MG63 (cell line): ENCODE measurements at regions not wholly inside any gene's neighbourhood (a gene's known extent, or its start where the extent isn't known, plus 50 kb on each side); places are given as distances from the start of the nearest gene placed in this dataset.

Source experiments
- DNase-seq: peaks from one replicate; pipeline ENCODE4 v3.0.0-alpha.2; 2020
- H3K27me3 ChIP-seq: fragments of 250-450 bp; sonication (Bioruptor Pico); 2 replicates; pipeline ENCODE4 v1.5.1; 2020; ENCODE audit warnings: mild to moderate bottlenecking, moderate library complexity
- H3K36me3 ChIP-seq: fragments of 250-450 bp; sonication (Bioruptor Pico); 2 replicates; pipeline ENCODE4 v1.5.1; 2020; ENCODE audit warnings: mild to moderate bottlenecking, moderate library complexity
- H3K4me3 ChIP-seq: fragments of 250-450 bp; sonication (Bioruptor Pico); 2 replicates; pipeline ENCODE4 v1.5.1; 2020; ENCODE audit warnings: mild to moderate bottlenecking, moderate library complexity
- H3K9me3 ChIP-seq: fragments of 250-450 bp; sonication (Bioruptor Pico); 2 replicates; pipeline ENCODE4 v1.5.1; 2020; ENCODE audit warnings: mild to moderate bottlenecking, moderate library complexity

DNA sequence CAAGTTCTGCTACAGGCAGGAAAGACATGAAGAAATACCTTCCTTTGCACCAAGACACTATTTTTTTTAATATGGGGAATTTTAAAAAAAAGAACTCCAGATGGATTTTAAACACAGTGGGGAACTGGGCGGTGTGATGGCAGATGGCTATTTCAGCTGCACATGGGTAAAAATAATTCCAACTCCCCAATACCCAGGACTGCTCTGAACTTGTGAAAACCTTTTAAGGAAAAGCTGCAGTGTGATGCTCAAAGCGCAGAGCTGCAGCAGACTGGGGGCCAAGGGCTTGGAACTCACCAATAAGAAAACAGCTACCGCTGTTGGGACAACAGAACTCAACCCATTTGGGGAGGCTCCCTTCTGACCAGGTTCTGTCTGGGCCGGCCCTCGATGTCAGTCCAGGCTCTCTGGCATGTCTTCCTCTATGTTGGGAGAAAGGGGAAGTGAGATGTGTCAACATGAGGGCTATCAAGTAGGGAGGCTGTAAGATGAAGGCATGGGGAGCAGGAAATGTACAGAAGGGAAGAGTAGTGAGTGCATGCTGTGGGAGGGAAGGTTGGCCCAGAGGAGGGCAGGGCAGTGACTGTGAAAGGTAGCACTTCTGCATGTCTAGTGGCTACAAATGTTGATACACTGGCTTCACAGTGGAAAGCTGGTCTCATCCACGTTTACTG, 64.0 kb upstream of the SLC14A2 start:
- H3K4me3 ChIP-seq = no peak overlapping the region
- H3K36me3 ChIP-seq = no peaks in the 10 kb centered on the region
- no peaks in the 10 kb centered on the region for H3K9me3 ChIP-seq
- no peaks in the 10 kb centered on the region for H3K27me3 ChIP-seq
- DNase-seq = no peak

DNA sequence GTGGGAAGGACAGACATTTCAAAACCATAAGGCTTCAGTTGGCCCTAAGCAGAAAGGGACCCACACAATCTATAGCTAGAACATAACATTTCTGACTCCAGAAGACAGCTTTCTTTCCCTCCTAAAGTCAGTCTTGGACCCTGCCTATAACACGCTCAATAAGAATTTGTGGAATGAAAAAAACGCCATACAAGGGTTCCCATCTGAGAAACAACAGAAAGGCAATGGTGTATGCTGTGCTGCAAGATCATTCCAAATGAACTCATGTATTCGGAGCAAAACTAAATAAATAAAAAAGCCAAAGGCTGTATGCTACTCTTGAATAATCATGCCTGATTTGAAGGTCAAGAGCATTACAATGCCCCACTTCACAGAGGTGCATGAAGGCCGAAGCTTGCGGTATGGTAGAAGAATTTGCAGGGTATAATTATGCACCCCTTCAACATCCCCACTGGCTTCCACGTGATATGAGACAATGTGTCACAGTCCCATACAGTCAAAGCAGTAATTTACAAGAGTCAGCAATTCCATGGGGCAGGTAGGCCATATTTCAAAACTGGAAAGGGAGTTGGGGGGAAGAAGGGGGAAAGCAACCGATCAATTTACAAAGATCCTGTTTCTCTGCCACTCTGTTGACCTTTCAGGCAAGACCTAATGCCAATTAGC, 61.4 kb upstream of the SLC14A2 start:
- H3K27me3 ChIP-seq = no peaks in the 10 kb centered on the region
- no peaks in the 10 kb centered on the region for H3K36me3 ChIP-seq
- no peak for DNase-seq

DNA sequence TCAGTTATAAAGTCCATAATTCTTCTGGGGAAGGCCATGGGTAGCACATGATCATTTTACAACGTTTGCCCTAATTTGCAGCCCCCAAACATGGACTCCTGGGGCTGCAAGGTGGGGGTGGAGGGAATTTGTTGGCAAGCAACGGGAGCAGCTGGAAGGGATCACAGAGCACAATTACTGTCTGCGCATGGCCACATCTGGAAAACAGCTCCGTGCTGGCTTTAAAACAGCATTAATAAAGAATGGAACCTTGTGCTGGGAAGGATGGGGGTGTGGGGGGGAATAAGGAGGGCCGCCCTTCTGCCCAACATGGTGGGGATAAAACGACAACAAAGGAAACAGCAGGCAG, 60.9 kb upstream of the SLC14A2 start:
- Histone ChIP-seq H3K27me3 (no peaks in the 10 kb centered on the region), H3K9me3 (no peaks in the 10 kb centered on the region), H3K4me3 (no peak overlapping the region), H3K36me3 (no peaks in the 10 kb centered on the region)
- no peak for DNase-seq

More for the DNA sequence above, 61.4 kb upstream of the SLC14A2 start:
- Histone ChIP-seq H3K9me3 (no peaks in the 10 kb centered on the region), H3K4me3 (no peak overlapping the region)

DNA sequence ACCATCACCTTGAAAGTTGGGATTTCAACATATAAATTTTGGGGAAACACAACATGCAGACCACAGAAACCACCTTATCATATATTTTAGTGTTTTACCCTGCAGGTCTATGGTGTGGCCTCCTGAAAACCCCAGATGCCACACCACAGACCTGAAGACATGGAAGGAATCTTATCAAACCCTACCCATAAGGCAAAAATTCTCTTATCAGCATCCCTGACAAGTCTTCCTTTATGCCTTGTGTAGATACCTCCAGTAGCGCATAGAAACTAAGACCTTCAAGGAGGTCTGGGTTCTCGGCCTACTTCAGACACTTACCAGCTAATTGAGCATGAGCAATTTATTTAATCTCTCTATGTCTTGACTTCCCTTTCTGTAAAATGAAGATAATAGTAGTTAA, 59.1 kb upstream of the SLC14A2 start:
- Histone ChIP-seq H3K9me3 (no peaks in the 10 kb centered on the region), H3K27me3 (no peaks in the 10 kb centered on the region), H3K4me3 (no peak overlapping the region), H3K36me3 (no peaks in the 10 kb centered on the region)
- DNase-seq = no peak

DNA sequence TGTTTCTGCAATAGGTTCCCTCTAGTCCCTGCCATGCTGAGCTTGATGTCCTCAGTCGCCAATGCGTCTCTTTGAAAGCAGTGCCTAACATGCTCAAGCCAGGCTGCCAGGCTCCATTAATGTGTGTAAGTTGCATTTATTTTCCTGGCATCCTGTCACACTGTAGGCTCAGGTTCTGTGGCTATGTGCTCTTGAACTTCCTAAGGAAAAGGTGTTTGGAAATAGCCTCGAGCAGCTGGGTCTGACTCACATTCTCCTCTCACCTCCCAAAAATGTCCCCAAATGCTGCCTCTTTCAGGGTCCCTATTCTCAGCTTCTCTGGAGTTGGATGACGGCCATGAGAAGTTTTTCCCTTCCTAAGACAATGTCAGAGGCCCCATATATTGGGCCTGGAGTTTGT, 58.0 kb upstream of the SLC14A2 start:
- DNase-seq = no peak
- no peaks in the 10 kb centered on the region for H3K9me3 ChIP-seq

DNA sequence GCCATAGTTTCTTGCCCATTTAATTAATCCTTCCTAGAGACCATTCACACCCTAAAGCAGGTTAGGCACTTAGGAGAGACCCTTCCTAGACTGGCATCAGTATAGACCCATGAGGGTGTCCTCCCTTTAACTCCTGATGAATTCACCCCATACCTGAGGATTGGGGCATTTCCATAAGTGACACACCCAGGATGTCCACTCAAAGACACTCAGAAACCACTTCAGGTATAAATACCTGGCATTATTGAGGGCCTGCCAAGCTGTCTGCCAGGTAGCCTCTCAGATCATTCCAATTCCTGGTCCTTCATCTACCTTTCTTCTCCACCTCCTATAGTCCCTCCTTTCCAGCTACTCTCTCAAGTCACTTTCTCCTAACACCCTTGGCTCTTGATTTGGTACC, 57.5 kb upstream of the SLC14A2 start:
- H3K27me3 ChIP-seq = no peaks in the 10 kb centered on the region
- no peaks in the 10 kb centered on the region for H3K9me3 ChIP-seq
- H3K36me3 ChIP-seq = no peaks in the 10 kb centered on the region
- H3K4me3 ChIP-seq = no peak overlapping the region
- DNase-seq = no peak

More for the DNA sequence above, 58.0 kb upstream of the SLC14A2 start:
- Histone ChIP-seq H3K4me3 (no peak overlapping the region), H3K27me3 (no peaks in the 10 kb centered on the region), H3K36me3 (no peaks in the 10 kb centered on the region)

DNA sequence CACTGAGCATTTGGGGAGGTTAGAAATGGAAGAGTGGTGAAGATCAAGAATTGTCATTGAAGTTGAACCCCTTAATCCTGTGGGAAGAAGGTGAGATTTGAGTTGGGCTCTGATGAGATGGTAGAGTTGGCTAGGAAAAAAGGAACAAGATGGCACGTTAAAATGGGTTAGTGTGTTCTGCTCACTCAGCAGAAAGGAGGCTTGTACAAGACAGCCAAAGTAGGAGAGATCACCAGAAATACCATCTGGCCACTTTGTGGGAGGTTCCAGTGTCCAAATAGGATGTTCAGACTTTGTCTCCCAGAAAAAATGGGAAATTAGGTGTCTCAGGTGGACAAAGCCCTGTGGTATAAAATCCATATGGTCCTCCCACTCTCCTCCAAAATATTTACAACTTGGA, 56.0 kb upstream of the SLC14A2 start:
- H3K4me3 ChIP-seq = no peak overlapping the region
- no peaks in the 10 kb centered on the region for H3K36me3 ChIP-seq
- no peak for DNase-seq
- H3K9me3 ChIP-seq = no peaks in the 10 kb centered on the region
- H3K27me3 ChIP-seq = no peaks in the 10 kb centered on the region

DNA sequence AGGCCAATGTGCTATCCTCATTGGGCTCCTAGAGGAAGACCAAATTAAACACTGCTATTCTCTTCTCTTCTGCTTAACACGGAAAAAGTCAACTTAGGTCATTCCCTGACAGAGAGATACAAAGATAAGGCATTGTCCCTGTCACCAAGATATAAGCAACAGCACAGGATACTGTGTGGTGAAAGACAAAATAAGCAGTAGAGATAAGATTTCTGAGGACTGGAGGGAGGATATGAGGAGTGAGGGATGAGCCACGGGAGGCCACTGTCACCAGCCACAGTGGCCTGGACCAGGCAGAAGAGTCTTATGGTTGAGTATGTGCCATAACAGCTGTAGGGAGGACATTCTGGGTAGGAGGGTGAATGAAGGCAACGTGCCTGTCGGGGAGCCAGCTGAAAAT, 54.4 kb upstream of the SLC14A2 start:
- no peaks in the 10 kb centered on the region for H3K9me3 ChIP-seq
- H3K4me3 ChIP-seq = no peak overlapping the region
- no peaks in the 10 kb centered on the region for H3K27me3 ChIP-seq
- no peak for DNase-seq
- no peaks in the 10 kb centered on the region for H3K36me3 ChIP-seq

DNA sequence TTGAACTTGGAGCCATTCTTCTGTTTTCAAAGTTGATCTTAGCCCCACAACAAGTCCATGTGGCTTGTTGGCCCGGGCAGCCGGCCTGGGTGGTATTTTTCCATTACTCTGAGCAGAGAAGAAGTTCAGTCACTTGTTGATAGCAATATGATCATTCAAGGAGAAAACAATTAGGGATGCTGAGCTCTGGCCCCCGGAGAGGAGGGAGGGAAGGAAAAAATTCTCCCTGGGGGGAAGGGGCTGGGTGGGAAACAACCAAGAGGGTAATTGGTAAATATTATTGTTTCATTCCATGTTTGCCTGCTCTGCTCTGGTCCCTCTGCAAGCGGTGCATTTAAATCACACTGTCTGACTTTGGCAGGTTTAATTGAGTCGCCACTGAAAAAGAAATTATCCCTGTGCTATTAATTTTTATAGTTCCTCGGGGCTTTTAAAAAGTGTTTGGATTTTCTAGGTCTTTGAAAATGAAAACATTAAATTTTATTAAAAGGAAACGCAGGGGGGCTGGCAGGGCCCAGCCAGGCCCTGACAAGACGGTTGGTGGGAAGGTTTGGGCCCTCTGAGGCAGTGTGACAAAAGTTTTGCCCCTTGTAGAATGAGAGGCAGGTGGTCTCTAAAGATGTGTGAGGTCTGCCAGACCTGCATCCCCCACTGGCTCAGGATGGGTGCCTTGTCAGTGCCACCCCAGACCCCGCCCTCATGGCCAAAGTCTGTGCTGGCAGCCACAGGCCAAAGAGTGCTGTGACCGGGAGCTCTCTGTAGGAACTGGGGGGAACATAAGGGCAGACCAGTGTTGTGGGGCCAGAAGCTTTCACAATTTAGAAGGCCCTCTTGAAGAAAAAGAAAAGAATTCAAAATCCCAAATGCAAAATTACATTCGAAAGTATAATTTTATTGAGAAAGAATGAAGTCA, 52.5 kb upstream of the SLC14A2 start:
- DNase-seq = no peak
- Histone ChIP-seq H3K36me3 (no peaks in the 10 kb centered on the region), H3K9me3 (no peaks in the 10 kb centered on the region), H3K27me3 (no peaks in the 10 kb centered on the region), H3K4me3 (no peak overlapping the region)

DNA sequence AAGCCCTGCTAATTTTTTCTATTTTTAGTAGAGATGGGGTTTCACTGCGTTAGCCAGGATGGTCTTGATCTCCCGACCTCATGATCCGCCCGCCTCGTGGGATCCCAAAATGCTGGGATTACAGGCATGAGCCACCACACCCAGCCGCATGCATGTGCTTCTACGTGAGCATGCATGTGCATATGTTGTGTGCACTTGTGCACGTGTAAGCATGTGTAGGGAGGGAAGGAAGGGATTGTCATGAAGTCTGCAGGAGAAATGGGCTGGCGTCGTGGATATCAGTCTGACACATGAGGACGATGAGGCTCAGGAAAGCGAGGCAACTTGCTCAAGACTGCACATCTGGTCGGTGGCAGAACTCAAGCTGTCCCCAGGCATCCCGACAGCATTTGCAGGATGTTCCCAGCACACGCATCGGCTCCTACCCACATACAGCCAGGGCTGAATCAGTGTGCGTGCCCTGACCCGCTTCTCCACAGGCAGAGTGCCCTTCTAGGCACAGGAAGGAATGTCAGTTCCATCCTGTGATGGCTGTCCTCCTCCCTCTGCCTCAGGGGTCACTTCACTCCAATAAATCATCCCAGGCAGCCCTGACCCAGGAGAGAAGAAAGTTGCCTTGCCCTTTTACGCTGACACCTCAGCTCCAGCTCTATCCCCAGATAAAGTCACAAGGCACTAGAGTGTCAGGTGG, 49.9 kb upstream of the SLC14A2 start:
- DNase-seq = no peak
- Histone ChIP-seq H3K9me3 (no peaks in the 10 kb centered on the region), H3K4me3 (no peak overlapping the region), H3K27me3 (no peaks in the 10 kb centered on the region), H3K36me3 (no peaks in the 10 kb centered on the region)
